ENCODE measurements at regions not wholly inside any gene's neighbourhood (a gene's known extent, or its start where the extent isn't known, plus 50 kb on each side); places are given as distances from the start of the nearest gene placed in this dataset.

DNA sequence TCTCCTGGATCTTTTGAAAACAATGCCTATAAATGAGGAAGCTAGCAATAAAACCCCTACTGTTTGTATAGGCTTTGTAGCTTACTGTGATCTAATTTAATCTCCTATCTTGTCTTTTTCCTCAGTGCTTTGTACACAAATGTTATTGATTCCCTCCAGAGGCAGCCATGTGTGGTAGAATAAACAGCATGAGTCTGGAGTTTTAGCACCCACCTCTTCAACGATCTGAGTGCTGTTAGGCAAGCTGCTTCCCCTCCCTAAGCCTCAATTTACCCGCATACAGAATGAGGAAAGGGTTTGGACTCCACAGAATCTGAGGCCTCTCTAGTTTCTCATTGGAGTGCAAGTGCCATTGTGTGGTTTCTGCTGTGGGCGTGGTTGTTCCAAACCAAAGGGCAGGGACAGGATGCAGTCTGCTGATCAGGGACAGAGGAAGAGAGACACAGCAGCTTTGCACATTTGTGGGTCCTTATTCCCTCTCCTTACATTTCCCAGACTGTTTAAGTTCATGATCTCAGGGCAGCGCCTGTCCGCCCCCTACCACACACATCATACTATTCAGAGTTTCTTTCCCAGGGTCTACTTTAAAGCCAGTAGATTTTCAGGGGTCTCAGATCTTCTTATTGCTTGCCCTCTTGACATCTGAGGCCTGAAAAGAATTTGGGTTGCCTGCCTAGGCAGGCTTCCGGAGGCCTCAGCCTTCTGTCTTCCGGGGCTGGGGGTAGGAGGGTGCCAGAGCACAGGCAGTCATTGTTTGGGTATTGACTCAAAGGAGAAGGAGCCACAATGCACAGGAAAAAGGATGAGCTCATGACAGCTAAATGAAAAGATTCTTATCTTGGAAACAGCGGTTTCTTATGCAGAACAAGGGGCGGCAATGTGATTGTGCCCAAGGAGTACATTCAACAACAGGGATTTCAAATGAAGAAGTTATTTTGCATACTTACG lies 114.9 kb upstream of the TEX13D start (continued):
- TF ChIP-seq CHD1 (IDR thresholded peaks at IDR 0.05; ENCODE audit: low read depth, low read length), result no peak

- Histone ChIP-seq H4K91ac (ENCODE audit: insufficient read depth, low read depth, low read length) (no peak overlapping the region), H3K4me1 (ENCODE audit: control insufficient read depth, insufficient read depth, low read length) (no peaks in the 10 kb centered on the region), H2AK5ac (ENCODE audit: low read depth, low read length) (no peak overlapping the region), H3K27ac (ENCODE audit: insufficient read depth, low read length) (no peak overlapping the region), H2AK9ac (replicated peaks; ENCODE audit: low read depth, low read length, poor library complexity) (no peak overlapping the region), H3K4me3 (ENCODE audit: insufficient read depth, low read depth, low read length) (no peak overlapping the region), H2AFZ (replicated peaks; ENCODE audit: low read length, poor library complexity) (no peak overlapping the region), H2BK5ac (ENCODE audit: low read depth, low read length, poor library complexity, severe bottlenecking) (no peak overlapping the region), H2BK20ac (ENCODE audit: low read depth, low read length) (no peak overlapping the region), H2BK120ac (ENCODE audit: low read depth, low read length) (no peak overlapping the region), H3K9me1 (ENCODE audit: insufficient read depth, low read length) (no peaks in the 10 kb centered on the region), H4K20me1 (ENCODE audit: insufficient read depth, low read length) (no peaks in the 10 kb centered on the region), H3K9me3 (ENCODE audit: control insufficient read depth, insufficient read depth, low read length) (no peaks in the 10 kb centered on the region), H3K56ac (ENCODE audit: extremely low read depth, insufficient read depth, low read length) (no peak overlapping the region), H3K79me1 (ENCODE audit: low read depth in 1 of 2, low read length in 2 of 2) (no peaks in the 10 kb centered on the region), H3K27me3 (ENCODE audit: control insufficient read depth, insufficient read depth, low read length) (no peaks in the 10 kb centered on the region), H3K14ac (replicated peaks; ENCODE audit: low read depth, low read length) (no peak overlapping the region), H3K36me3 (ENCODE audit: control insufficient read depth, insufficient read depth, low read length) (no peaks in the 10 kb centered on the region), H2BK15ac (ENCODE audit: low read depth, low read length) (no peak overlapping the region), H3K4ac (ENCODE audit: low read depth, low read length) (no peak overlapping the region), H3K9ac (ENCODE audit: low read depth, low read length) (no peak overlapping the region), H3K23ac (ENCODE audit: low read depth, low read length) (no peak overlapping the region), H3K18ac (ENCODE audit: low read depth, low read length) (no peak overlapping the region), H4K8ac (ENCODE audit: low read depth in 2 of 2, low read length in 2 of 2) (no peak overlapping the region), H3K4me2 (ENCODE audit: low read depth, low read length) (no peak overlapping the region), H4K5ac (ENCODE audit: low read depth, low read length) (no peak overlapping the region)
- WGBS, 2 experiments (ENCODE audit: extremely low coverage in 2 of 2, insufficient read length in 1 of 2), result no CpG with 5 or more reads among the region's 7 CpGs
- no TSS peak for BruUV-seq (replicated peaks)
- dilution Hi-C loops (cut with HindIII; ENCODE audit: low sequenced_read_pairs, unreplicated experiment) (no loop called here), intact Hi-C loops (cut with micrococcal nuclease) (no loop called here), in situ Hi-C loops (cut with MboI; ENCODE audit: low sequenced_read_pairs) (no loop called here)
- ChIA-PET POLR2A (ENCODE audit: unreplicated experiment) (no interaction called here), CTCF (no interaction called here)
- DNase-seq (no peak), ATAC-seq (ENCODE audit: low read depth) (no peak)
- no peak for TF ChIP-seq CTCF (conservative IDR thresholded peaks at IDR 0.05; ENCODE audit: low read depth, low read length)
- TF ChIP-seq POLR2A (IDR thresholded peaks at IDR 0.05; ENCODE audit: low read depth, low read length), result no peak
- TF ChIP-seq FOS (IDR thresholded peaks at IDR 0.05; ENCODE audit: low read depth, low read length), result no peak
- no peak for TF ChIP-seq MAFK (IDR thresholded peaks at IDR 0.05; ENCODE audit: low read depth, low read length)
- TF ChIP-seq BHLHE40 (IDR thresholded peaks at IDR 0.05; ENCODE audit: low read depth, low read length), result no peak
These were observed 108.9 kb upstream of the TEX13D start for GRCh38 chrX:124223524-124223923.

Measured in IMR-90 (cell line).